B cell (primary cell): ENCODE measurements at regions not wholly inside any gene's neighbourhood (a gene's known extent, or its start where the extent isn't known, plus 50 kb on each side); places are given as distances from the start of the nearest gene placed in this dataset.

Source experiments
- ATAC-seq: fragments of 200-7000 bp; cut with Tn5 transposase; one replicate; pipeline ENCODE4 v1.10.0; 2021; ENCODE audit warnings: low read depth, mild to moderate bottlenecking, moderate number of reproducible peaks, moderate library complexity
- CTCF ChIA-PET: fragments of 350-600 bp; sonication (Branson Sonifier 250); formaldehyde crosslinking; loops from one replicate; lab custom pipeline; 2021; ENCODE audit warnings: antibody characterized with exemption, inconsistent platforms; lab: Charles Lee
- POLR2A ChIA-PET: fragments of 350-600 bp; sonication (Branson Sonifier 250); formaldehyde crosslinking; loops from one replicate; lab custom pipeline; 2021; ENCODE audit warnings: antibody characterized with exemption; lab: Charles Lee
- DNase-seq: peaks from one replicate; pipeline ENCODE4 v3.0.0; 2013
- H2AFZ ChIP-seq: 2 replicates; pipeline ENCODE4 v1.6.1; 2012; ENCODE audit warnings: mild to moderate bottlenecking, low read depth, low read length; ENCODE audit not compliant: insufficient read depth, poor library complexity, severe bottlenecking
- H3K27ac ChIP-seq, 2 donors: 1 replicate in 1 of 2; 2 replicates in 1 of 2; pipeline ENCODE4 v1.5.1; 2012 to 2013; ENCODE audit warnings: low read length in 2 of 2, mild to moderate bottlenecking in 2 of 2, moderate library complexity in 1 of 2
- H3K27me3 ChIP-seq, 4 experiments: fragments of 200-600 bp in 1 of 4; sonication (generic) in 1 of 4; replicated peaks in 1 of 4; 1 replicate in 2 of 4; 2 replicates in 2 of 4; pipeline versions ENCODE4 v1.6.1 to v1.7.0; 2013 to 2016; ENCODE audit warnings: low read length in 3 of 4, mild to moderate bottlenecking in 2 of 4, mixed read lengths in 1 of 4, moderate library complexity in 1 of 4; ENCODE audit not compliant: insufficient read depth in 4 of 4, control insufficient read depth in 3 of 4; ENCODE audit errors: control extremely low read depth in 1 of 4
- H3K36me3 ChIP-seq, 2 experiments: replicated peaks in 1 of 2; 1 replicate in 1 of 2; 2 replicates in 1 of 2; pipeline versions ENCODE4 v1.6.1 to v1.7.1; 2013; ENCODE audit warnings: low read length in 1 of 2; ENCODE audit not compliant: insufficient read depth in 2 of 2, control insufficient read depth in 1 of 2; ENCODE audit errors: control extremely low read depth in 1 of 2, extremely low read depth in 1 of 2
- H3K4me1 ChIP-seq, 2 donors: fragments of 200-600 bp in 1 of 2; sonication (generic) in 1 of 2; 1 replicate in 1 of 2; 2 replicates in 1 of 2; pipeline versions ENCODE4 v1.5.1 to v1.6.1; 2013 to 2017; ENCODE audit warnings: low read length in 2 of 2; ENCODE audit not compliant: control insufficient read depth in 2 of 2, insufficient read depth in 2 of 2
- H3K4me2 ChIP-seq: replicated peaks from 2 replicates; pipeline ENCODE3; 2012; ENCODE audit warnings: mild to moderate bottlenecking, low read depth, low read length; ENCODE audit not compliant: poor library complexity, severe bottlenecking
- H3K4me3 ChIP-seq, 5 experiments: fragments of 200-600 bp in 1 of 5; sonication (generic) in 1 of 5; 1 replicate in 3 of 5; 2 replicates in 2 of 5; pipeline versions ENCODE4 v1.5.1 to v1.7.0; 2011 to 2016; ENCODE audit warnings: low read length in 4 of 5, mild to moderate bottlenecking in 4 of 5, low read depth in 2 of 5, control low read depth in 1 of 5, moderate library complexity in 1 of 5; ENCODE audit not compliant: insufficient read depth in 1 of 5; ENCODE audit errors: control extremely low read depth in 1 of 5, extremely low read depth in 1 of 5
- H3K79me2 ChIP-seq: fragments of 200-600 bp; sonication (generic); one replicate; pipeline ENCODE4 v1.6.0; 2016; ENCODE audit warnings: low read length; ENCODE audit not compliant: control insufficient read depth, insufficient read depth
- H3K9ac ChIP-seq: fragments of 200-600 bp; sonication (generic); 2 replicates; pipeline ENCODE4 v1.6.1; 2017; ENCODE audit warnings: mild to moderate bottlenecking, low read length, moderate library complexity
- H3K9me3 ChIP-seq, 3 donors: one replicate each; pipeline versions ENCODE4 v1.6.1 to v1.7.1; 2013; ENCODE audit warnings: low read length in 2 of 3; ENCODE audit not compliant: control insufficient read depth in 2 of 3, insufficient read depth in 1 of 3; ENCODE audit errors: control extremely low read depth in 1 of 3
- H4K20me1 ChIP-seq: 2 replicates; pipeline ENCODE4 v1.6.0; 2012; ENCODE audit warnings: mild to moderate bottlenecking, low read length; ENCODE audit not compliant: insufficient read depth, control insufficient read depth, poor library complexity, severe bottlenecking
- H3K27ac Mint-ChIP-seq: one replicate; pipeline ENCODE4 v1.8.0; 2021; ENCODE audit warnings: mixed read lengths
- H3K27me3 Mint-ChIP-seq: one replicate; pipeline ENCODE4 v1.8.0; 2021; ENCODE audit warnings: mixed read lengths
- H3K4me1 Mint-ChIP-seq: one replicate; pipeline ENCODE4 v1.8.0; 2021; ENCODE audit warnings: mixed read lengths
- H3K4me3 Mint-ChIP-seq: one replicate; pipeline ENCODE4 v1.8.0; 2021; ENCODE audit warnings: mixed read lengths
- H3K9me3 Mint-ChIP-seq: one replicate; pipeline ENCODE4 v1.8.0; 2022; ENCODE audit warnings: mixed read lengths; ENCODE audit not compliant: insufficient read depth
- CTCF ChIP-seq: fragments of 200-600 bp; IDR thresholded peaks from one replicate; pipeline ENCODE4 v1.8.0; 2022; ENCODE audit warnings: antibody characterized with exemption, mild to moderate bottlenecking
- EZH2 ChIP-seq: IDR thresholded peaks from 2 replicates; pipeline ENCODE4 v1.6.1; 2012; ENCODE audit warnings: borderline replicate concordance, low read depth, mild to moderate bottlenecking, moderate library complexity, low read length; ENCODE audit not compliant: insufficient read depth, poor library complexity, severe bottlenecking
- WGBS: methylation state at CpG from one replicate; pipeline ENCODE4 v1.1.5; 2013; ENCODE audit warnings: missing lambda C conversion rate; ENCODE audit not compliant: insufficient coverage; 5-methylcytosine and 5-hydroxymethylcytosine counted together
- intact Hi-C: fragments of 100-400 bp; cut with micrococcal nuclease; formaldehyde crosslinking; loops from one replicate; pipeline ENCODE4 v1.10.0; 2022

DNA sequence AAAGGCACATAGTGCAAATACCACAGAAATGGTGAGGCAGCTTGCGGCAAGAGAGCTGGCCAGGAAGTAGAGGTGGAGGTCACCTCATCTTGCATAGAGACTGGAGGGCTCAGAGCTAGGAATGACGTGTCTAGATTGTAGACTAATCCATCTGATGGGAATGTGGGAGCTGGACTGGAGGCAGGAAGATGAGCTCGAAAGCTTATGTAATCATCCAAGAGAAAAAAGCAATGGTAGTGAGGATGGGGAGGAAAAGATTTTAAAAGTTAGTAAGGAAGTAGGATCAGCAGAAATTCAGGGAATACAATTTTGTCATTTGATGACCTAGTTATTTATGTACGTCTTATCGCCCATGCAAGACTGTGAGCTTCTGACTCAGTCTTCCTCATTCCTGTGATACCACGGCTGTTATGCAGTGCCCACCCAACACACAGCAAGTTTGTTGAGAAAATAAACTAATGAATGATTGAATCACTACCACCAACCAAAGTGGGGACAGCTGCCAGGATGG is 123.9 kb downstream of the RRAGC start:
- no peak overlapping the region for H3K4me2 ChIP-seq
- no peaks in the 10 kb centered on the region for H4K20me1 ChIP-seq
- H3K9me3 ChIP-seq, result no peaks in the 10 kb centered on the region
- TF ChIP-seq EZH2, result no peak
- no peak for TF ChIP-seq CTCF
- no peak overlapping the region for H3K9ac ChIP-seq
- Mint-ChIP-seq H3K9me3 (no peaks in the 10 kb centered on the region), H3K27ac (no peak overlapping the region), H3K4me1 (no peaks in the 10 kb centered on the region), H3K4me3 (no peak overlapping the region), H3K27me3 (peaks cover 51% of the 10 kb centered on the region)
- no peaks in the 10 kb centered on the region for H3K4me1 ChIP-seq
- ATAC-seq (no peak), DNase-seq (no peak)
- no peaks in the 10 kb centered on the region for H3K79me2 ChIP-seq
- H3K4me3 ChIP-seq, result no peak overlapping the region
- H3K36me3 ChIP-seq, result no peaks in the 10 kb centered on the region
- WGBS, result 100% methylated on average over 5 of the region's 6 CpGs
- intact Hi-C loops, result no loop called here
- POLR2A ChIA-PET, result no interaction called here
- no peak overlapping the region for H2AFZ ChIP-seq
- H3K27me3 ChIP-seq, result peaks cover 0 to 19% (median 5%) of the 10 kb centered on the region in 4 experiments
- H3K27ac ChIP-seq, result no peak overlapping the region
- CTCF ChIA-PET, result no interaction called here

- ChIA-PET POLR2A (no interaction called here), CTCF (no interaction called here)
- Histone ChIP-seq H2AFZ (no peak overlapping the region), H3K27ac (no peak overlapping the region), H3K4me2 (no peak overlapping the region), H3K79me2 (no peaks in the 10 kb centered on the region), H3K27me3 (peaks cover 0 to 22% (median 15%) of the 10 kb centered on the region in 4 experiments), H4K20me1 (no peaks in the 10 kb centered on the region), H3K9me3 (no peaks in the 10 kb centered on the region), H3K4me3 (no peak overlapping the region), H3K9ac (no peak overlapping the region), H3K4me1 (no peaks in the 10 kb centered on the region), H3K36me3 (no peaks in the 10 kb centered on the region)
- Mint-ChIP-seq H3K27me3 (peaks cover 65% of the 10 kb centered on the region), H3K4me3 (no peak overlapping the region), H3K9me3 (no peaks in the 10 kb centered on the region), H3K27ac (no peak overlapping the region), H3K4me1 (no peaks in the 10 kb centered on the region)
- 94% methylated on average over 2 of the region's 3 CpGs for WGBS
- ATAC-seq, result no peak
- no peak for DNase-seq
- no peak for TF ChIP-seq CTCF
- TF ChIP-seq EZH2, result no peak
- intact Hi-C loops, result no loop called here
Measured at GRCh38 chr1:38733761-38734160, 125.8 kb downstream of the RRAGC start.
